ENCODE measurements at regions not wholly inside any gene's neighbourhood (a gene's known extent, or its start where the extent isn't known, plus 50 kb on each side); places are given as distances from the start of the nearest gene placed in this dataset.

DNA sequence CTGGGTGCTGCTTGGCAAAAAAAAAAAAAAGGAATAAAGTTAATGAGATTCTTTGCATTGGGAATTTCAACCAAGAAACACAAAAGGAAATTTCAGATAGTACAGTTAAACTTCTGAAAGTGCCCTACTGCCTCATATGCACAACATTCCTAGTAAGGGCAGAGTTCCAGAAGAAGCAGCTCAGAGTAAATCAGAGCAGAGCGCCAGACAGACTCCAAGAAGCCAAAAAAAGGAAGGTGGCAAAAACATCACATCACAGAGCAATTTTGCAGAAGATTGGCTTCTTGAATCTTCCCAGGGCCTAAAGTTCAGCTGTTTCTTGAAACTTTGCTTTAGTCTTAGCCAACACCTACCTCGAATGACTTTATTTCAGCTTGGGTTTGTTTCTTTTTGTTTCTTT, 544.1 kb downstream of the XPNPEP1 start:
- Mint-ChIP-seq H3K4me1 (ENCODE audit: insufficient read depth, unreplicated experiment) (peaks cover 7% of the 10 kb centered on the region), H3K9me3 (ENCODE audit: unreplicated experiment) (no peaks in the 10 kb centered on the region), H3K36me3 (ENCODE audit: insufficient read depth, unreplicated experiment) (no peaks in the 10 kb centered on the region), H3K27ac (ENCODE audit: low read depth, unreplicated experiment) (no peak overlapping the region), H3K27me3 (ENCODE audit: insufficient read depth, unreplicated experiment) (no peaks in the 10 kb centered on the region), H3K4me3 (ENCODE audit: unreplicated experiment) (no peak overlapping the region)
- ChIA-PET POLR2A (no interaction called here), CTCF (interaction anchor here (0.6 kb wide), 1 partner anchor 446 kb away, joined by 3 read pairs; no protein-coding TSS in a partner anchor)
- intact Hi-C loops (cut with micrococcal nuclease): no loop called here
- TF ChIP-seq, protein P1, sequence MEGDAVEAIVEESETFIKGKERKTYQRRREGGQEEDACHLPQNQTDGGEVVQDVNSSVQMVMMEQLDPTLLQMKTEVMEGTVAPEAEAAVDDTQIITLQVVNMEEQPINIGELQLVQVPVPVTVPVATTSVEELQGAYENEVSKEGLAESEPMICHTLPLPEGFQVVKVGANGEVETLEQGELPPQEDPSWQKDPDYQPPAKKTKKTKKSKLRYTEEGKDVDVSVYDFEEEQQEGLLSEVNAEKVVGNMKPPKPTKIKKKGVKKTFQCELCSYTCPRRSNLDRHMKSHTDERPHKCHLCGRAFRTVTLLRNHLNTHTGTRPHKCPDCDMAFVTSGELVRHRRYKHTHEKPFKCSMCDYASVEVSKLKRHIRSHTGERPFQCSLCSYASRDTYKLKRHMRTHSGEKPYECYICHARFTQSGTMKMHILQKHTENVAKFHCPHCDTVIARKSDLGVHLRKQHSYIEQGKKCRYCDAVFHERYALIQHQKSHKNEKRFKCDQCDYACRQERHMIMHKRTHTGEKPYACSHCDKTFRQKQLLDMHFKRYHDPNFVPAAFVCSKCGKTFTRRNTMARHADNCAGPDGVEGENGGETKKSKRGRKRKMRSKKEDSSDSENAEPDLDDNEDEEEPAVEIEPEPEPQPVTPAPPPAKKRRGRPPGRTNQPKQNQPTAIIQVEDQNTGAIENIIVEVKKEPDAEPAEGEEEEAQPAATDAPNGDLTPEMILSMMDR (IDR thresholded peaks at IDR 0.05; ENCODE audit: unreplicated experiment): no peak
- DNase-seq (ENCODE audit: unreplicated experiment): no peak
- no TSS peak for BruUV-seq (replicated peaks)

DNA sequence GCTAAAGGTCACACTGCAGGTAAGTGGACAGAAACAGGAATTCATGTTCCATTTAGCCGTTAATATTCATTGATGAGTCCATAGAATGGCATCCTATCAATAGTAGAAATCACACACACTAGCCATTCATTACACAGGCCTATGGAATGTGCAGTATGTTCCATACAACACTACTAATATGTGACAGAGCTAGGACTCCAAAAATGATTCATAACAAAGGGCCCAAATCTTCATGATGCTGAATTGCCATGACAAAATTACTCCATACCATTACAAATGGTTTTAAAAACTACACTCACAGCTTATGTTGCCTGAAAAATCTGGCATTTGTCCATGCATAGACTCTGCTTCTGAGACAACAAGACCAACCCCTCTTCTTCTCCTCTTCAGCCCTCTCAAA, 549.1 kb downstream of the XPNPEP1 start:
- no peak overlapping the region for H3K4me3 Mint-ChIP-seq (ENCODE audit: unreplicated experiment)
- POLR2A ChIA-PET: interaction anchor here (0.7 kb wide), 1 partner anchor 124 kb away, joined by 3 read pairs; no protein-coding TSS in a partner anchor
- no TSS peak for BruUV-seq (replicated peaks)
- TF ChIP-seq, protein P1 (IDR thresholded peaks at IDR 0.05; ENCODE audit: unreplicated experiment): no peak
- intact Hi-C loops (cut with micrococcal nuclease): no loop called here
- H3K9me3 Mint-ChIP-seq (ENCODE audit: unreplicated experiment): peaks cover 9% of the 10 kb centered on the region
- H3K36me3 Mint-ChIP-seq (ENCODE audit: insufficient read depth, unreplicated experiment): no peaks in the 10 kb centered on the region
- no peak overlapping the region for H3K27ac Mint-ChIP-seq (ENCODE audit: low read depth, unreplicated experiment)
- H3K4me1 Mint-ChIP-seq (ENCODE audit: insufficient read depth, unreplicated experiment): peaks cover 20% of the 10 kb centered on the region
- no peaks in the 10 kb centered on the region for H3K27me3 Mint-ChIP-seq (ENCODE audit: insufficient read depth, unreplicated experiment)
- no peak for DNase-seq (ENCODE audit: unreplicated experiment)
- CTCF ChIA-PET: interaction anchor here (0.6 kb wide), 1 partner anchor 184 kb away, joined by 3 read pairs; no protein-coding TSS in a partner anchor

DNA sequence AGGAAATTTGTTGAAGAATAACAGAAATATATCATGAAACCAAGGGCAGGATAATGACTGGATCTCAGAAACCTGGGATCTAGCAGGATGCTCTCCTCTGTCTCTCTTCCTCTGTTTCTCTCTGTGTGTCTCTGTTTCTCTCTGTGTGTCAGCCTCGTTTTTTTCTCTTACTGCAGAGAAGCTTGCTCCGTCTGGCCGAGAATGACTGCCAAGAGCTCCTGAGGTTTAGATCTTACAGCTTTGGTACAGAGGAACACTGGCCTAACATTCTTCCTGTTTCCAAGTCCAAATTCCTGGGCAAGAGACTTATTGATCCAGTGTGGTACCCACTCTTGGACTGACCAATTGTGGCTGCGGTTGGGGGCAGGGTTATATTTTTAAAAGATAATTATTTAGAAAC, 564.0 kb downstream of the XPNPEP1 start:
- H3K27ac Mint-ChIP-seq (ENCODE audit: low read depth, unreplicated experiment): no peak overlapping the region
- TF ChIP-seq, protein P1 (IDR thresholded peaks at IDR 0.05; ENCODE audit: unreplicated experiment): no peak
- H3K4me1 Mint-ChIP-seq (ENCODE audit: insufficient read depth, unreplicated experiment): no peaks in the 10 kb centered on the region
- no peaks in the 10 kb centered on the region for H3K36me3 Mint-ChIP-seq (ENCODE audit: insufficient read depth, unreplicated experiment)
- BruUV-seq (replicated peaks): no TSS peak
- DNase-seq (ENCODE audit: unreplicated experiment): no peak
- CTCF ChIA-PET: interaction anchor here (0.7 kb wide), 1 partner anchor 784 kb away, joined by 4 read pairs; no protein-coding TSS in a partner anchor
- no peaks in the 10 kb centered on the region for H3K27me3 Mint-ChIP-seq (ENCODE audit: insufficient read depth, unreplicated experiment)
- intact Hi-C loops (cut with micrococcal nuclease): no loop called here
- POLR2A ChIA-PET: no interaction called here
- H3K4me3 Mint-ChIP-seq (ENCODE audit: unreplicated experiment): no peak overlapping the region
- H3K9me3 Mint-ChIP-seq (ENCODE audit: unreplicated experiment): no peaks in the 10 kb centered on the region

DNA sequence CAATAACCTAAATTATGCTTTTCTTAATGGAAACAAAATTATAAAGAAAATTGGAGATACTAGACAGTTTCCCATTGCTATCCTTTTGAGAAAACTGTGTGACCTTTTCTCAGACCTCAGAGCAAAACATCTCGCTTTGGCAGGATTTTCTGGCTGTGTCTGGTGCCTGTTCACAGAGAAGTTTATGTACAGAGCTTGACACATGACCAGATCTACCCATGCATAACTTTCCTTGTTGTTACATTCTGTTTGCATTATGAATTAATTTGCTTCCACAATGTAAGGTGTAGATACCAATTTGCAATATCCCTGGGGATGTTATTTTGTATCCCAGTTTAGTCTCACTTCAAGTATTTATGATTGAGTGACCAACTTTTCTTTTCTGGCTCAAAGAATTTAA, 565.0 kb downstream of the XPNPEP1 start:
- DNase-seq (ENCODE audit: unreplicated experiment): no peak
- POLR2A ChIA-PET: interaction anchor here (0.6 kb wide), 1 partner anchor 91 kb away, joined by 4 read pairs; no protein-coding TSS in a partner anchor
- no peaks in the 10 kb centered on the region for H3K9me3 Mint-ChIP-seq (ENCODE audit: unreplicated experiment)
- BruUV-seq (replicated peaks): no TSS peak
- intact Hi-C loops (cut with micrococcal nuclease): no loop called here
- TF ChIP-seq, protein P1 (IDR thresholded peaks at IDR 0.05; ENCODE audit: unreplicated experiment): no peak
- H3K27ac Mint-ChIP-seq (ENCODE audit: low read depth, unreplicated experiment): no peak overlapping the region
- CTCF ChIA-PET: interaction anchor here (0.5 to 0.6 kb wide), 2 partner anchors 308 to 375 kb away, joined by 3 to 6 read pairs; no protein-coding TSS in a partner anchor
- no peak overlapping the region for H3K4me3 Mint-ChIP-seq (ENCODE audit: unreplicated experiment)
- H3K27me3 Mint-ChIP-seq (ENCODE audit: insufficient read depth, unreplicated experiment): no peaks in the 10 kb centered on the region
- H3K36me3 Mint-ChIP-seq (ENCODE audit: insufficient read depth, unreplicated experiment): no peaks in the 10 kb centered on the region
- no peaks in the 10 kb centered on the region for H3K4me1 Mint-ChIP-seq (ENCODE audit: insufficient read depth, unreplicated experiment)

Measured in MCF 10A (cell line).